ENCODE measurements at regions not wholly inside any gene's neighbourhood (a gene's known extent, or its start where the extent isn't known, plus 50 kb on each side); places are given as distances from the start of the nearest gene placed in this dataset.

- DNase-seq (ENCODE audit: low read depth in 4 of 4, low spot score in 2 of 4) = no peak
Observed at GRCh38 chr4:180949424-180950213, 1293.6 kb upstream of the TENM3 start.

- no peak for DNase-seq (ENCODE audit: low read depth in 4 of 4, low spot score in 2 of 4)
Observed at GRCh38 chr4:180950377-180950776, 1292.8 kb upstream of the TENM3 start.

GRCh38 chr4:180951312-180951711 lies 1291.9 kb upstream of the TENM3 start:
- DNase-seq (ENCODE audit: low read depth in 4 of 4, low spot score in 2 of 4) = no peak

- DNase-seq (ENCODE audit: low read depth in 4 of 4, low spot score in 2 of 4) = no peak
Observed at GRCh38 chr4:180953572-180953971, 1289.6 kb upstream of the TENM3 start.

GRCh38 chr4:180960743-180961401 lies 1282.3 kb upstream of the TENM3 start:
- no peak for DNase-seq (ENCODE audit: low read depth in 4 of 4, low spot score in 2 of 4)

GRCh38 chr4:180962268-180962667 lies 1280.9 kb upstream of the TENM3 start:
- DNase-seq (ENCODE audit: low read depth in 4 of 4, low spot score in 2 of 4) = no peak

- no peak for DNase-seq (ENCODE audit: low read depth in 4 of 4, low spot score in 2 of 4)
Observed at GRCh38 chr4:180966312-180966711, 1276.9 kb upstream of the TENM3 start.

- DNase-seq (ENCODE audit: low read depth in 4 of 4, low spot score in 2 of 4) = no peak
Observed at GRCh38 chr4:180967936-180968335, 1275.3 kb upstream of the TENM3 start.

- DNase-seq (ENCODE audit: low read depth in 4 of 4, low spot score in 2 of 4) = no peak
Observed at GRCh38 chr4:180973894-180974293, 1269.3 kb upstream of the TENM3 start.

GRCh38 chr4:180990931-180991330 lies 1252.3 kb upstream of the TENM3 start:
- DNase-seq (ENCODE audit: low read depth in 4 of 4, low spot score in 2 of 4) = no peak

- DNase-seq (ENCODE audit: low read depth in 4 of 4, low spot score in 2 of 4) = no peak
Observed at GRCh38 chr4:180993244-180993836, 1249.9 kb upstream of the TENM3 start.

GRCh38 chr4:180994722-180995121 lies 1248.5 kb upstream of the TENM3 start:
- no peak for DNase-seq (ENCODE audit: low read depth in 4 of 4, low spot score in 2 of 4)

- no peak for DNase-seq (ENCODE audit: low read depth in 4 of 4, low spot score in 2 of 4)
Observed at GRCh38 chr4:180999217-180999616, 1244.0 kb upstream of the TENM3 start.

- DNase-seq (ENCODE audit: low read depth in 4 of 4, low spot score in 2 of 4) = no peak
Observed at GRCh38 chr4:181004056-181004455, 1239.1 kb upstream of the TENM3 start.

GRCh38 chr4:181006499-181007260 lies 1236.5 kb upstream of the TENM3 start:
- DNase-seq (ENCODE audit: low read depth in 4 of 4, low spot score in 2 of 4) = no peak

- DNase-seq (ENCODE audit: low read depth in 4 of 4, low spot score in 2 of 4) = no peak
Observed at GRCh38 chr4:181007751-181008150, 1235.5 kb upstream of the TENM3 start.

GRCh38 chr4:181008164-181008563 lies 1235.0 kb upstream of the TENM3 start:
- no peak for DNase-seq (ENCODE audit: low read depth in 4 of 4, low spot score in 2 of 4)

GRCh38 chr4:181013162-181013561 lies 1230.0 kb upstream of the TENM3 start:
- DNase-seq (ENCODE audit: low read depth in 4 of 4, low spot score in 2 of 4) = no peak

- DNase-seq (ENCODE audit: low read depth in 4 of 4, low spot score in 2 of 4) = no peak
Observed at GRCh38 chr4:181017038-181017437, 1226.2 kb upstream of the TENM3 start.

GRCh38 chr4:181018472-181018871 lies 1224.7 kb upstream of the TENM3 start:
- DNase-seq (ENCODE audit: low read depth in 4 of 4, low spot score in 2 of 4) = no peak

- no peak for DNase-seq (ENCODE audit: low read depth in 4 of 4, low spot score in 2 of 4)
Observed at GRCh38 chr4:181018913-181019312, 1224.3 kb upstream of the TENM3 start.
